NT2/D1 (cell line): ENCODE measurements at regions not wholly inside any gene's neighbourhood (a gene's known extent, or its start where the extent isn't known, plus 50 kb on each side); places are given as distances from the start of the nearest gene placed in this dataset.

Source experiments
- SUZ12 ChIP-seq: IDR thresholded peaks from 2 replicates; pipeline ENCODE4 v1.6.1; 2011; ENCODE audit not compliant: insufficient read length, insufficient read depth; ENCODE audit errors: extremely low read depth
- YY1 ChIP-seq: IDR thresholded peaks from 2 replicates; pipeline ENCODE4 v1.6.1; 2011; ENCODE audit not compliant: insufficient read length, insufficient read depth
- ZNF274 ChIP-seq: IDR thresholded peaks from 2 replicates; pipeline ENCODE4 v1.6.1; 2011; ENCODE audit warnings: mild to moderate bottlenecking, low read depth, low read length

- TF ChIP-seq YY1 = no peak
- TF ChIP-seq SUZ12 = no peak
- no peak for TF ChIP-seq ZNF274
Measured at GRCh38 chrY:8729971-8730370, 607.3 kb upstream of the TSPY4 start.
